HCT116 (cell line): ENCODE measurements at regions not wholly inside any gene's neighbourhood (a gene's known extent, or its start where the extent isn't known, plus 50 kb on each side); places are given as distances from the start of the nearest gene placed in this dataset.

Experiments used
- ATAC-seq: fragments of 200-7000 bp; cut with Tn5 transposase; 2 replicates; pipeline ENCODE4 v1.9.1; 2020; ENCODE audit warnings: mild to moderate bottlenecking, moderate library complexity
- BruUV-seq: library from RNA; stranded (reverse); fragments of 400-500 nt; replicated peaks from 2 replicates; lab custom pipeline; 2021; lab: Mats Ljungman, UMichigan
- CTCF ChIA-PET: fragments of 300-600 bp; sonication (Branson Sonifier 250); formaldehyde crosslinking; loops from one replicate; lab custom pipeline; 2021; ENCODE audit warnings: antibody characterized with exemption; lab: Charles Lee
- POLR2A ChIA-PET: fragments of 300-600, 350-600 bp; sonication (Branson Sonifier 250); formaldehyde crosslinking; loops from one replicate; lab custom pipeline; 2021; ENCODE audit warnings: antibody characterized with exemption; lab: Charles Lee
- RAD21 ChIA-PET, 2 experiments: fragments of 300-600 bp; sonication (Branson Sonifier 250); formaldehyde crosslinking; loops; one replicate each; lab custom pipeline; 2023; ENCODE audit warnings: low total read pairs in 2 of 2; ENCODE audit not compliant: uncharacterized antibody in 2 of 2, unreplicated experiment in 2 of 2, low non-redundant PET in 1 of 2; lab: Charles Lee
- DNase-seq: peaks from one replicate; pipeline ENCODE4 v3.0.0-alpha.2; 2010; ENCODE audit warnings: low read depth, low spot score
- H2AFZ ChIP-seq: fragments of 200-600 bp; shearing (Covaris generic), sonication (generic); 2 replicates; pipeline ENCODE4 v1.6.1; 2017; ENCODE audit warnings: low read depth, mixed run types, mixed read lengths, antibody characterized with exemption, low read length; ENCODE audit not compliant: poor library complexity, severe bottlenecking
- H3K27ac ChIP-seq: 2 replicates; pipeline ENCODE4 v1.5.1; 2012; ENCODE audit warnings: low read depth, low read length
- H3K27me3 ChIP-seq: fragments of 200-600 bp; sonication (generic); 2 replicates; pipeline ENCODE4 v1.6.1; 2016; ENCODE audit warnings: mixed run types, low read length, mixed read lengths; ENCODE audit not compliant: insufficient read depth
- H3K36me3 ChIP-seq, 2 experiments: fragments of 200-500 bp in 1 of 2; fragments of 200-600 bp in 1 of 2; sonication (Bioruptor generic) in 1 of 2; sonication (generic) in 1 of 2; 2 replicates each; pipeline versions ENCODE4 v1.5.1 to v1.6.1; 2014 to 2016; ENCODE audit warnings: low read length in 2 of 2, inconsistent platforms in 1 of 2, mixed read lengths in 1 of 2, mixed run types in 1 of 2; ENCODE audit not compliant: insufficient read depth in 2 of 2, control insufficient read depth in 1 of 2
- H3K4me1 ChIP-seq, 2 experiments: fragments of 200-600 bp in 1 of 2; sonication (generic) in 1 of 2; 2 replicates each; pipeline versions ENCODE4 v1.5.1 to v1.6.1; 2012 to 2017; ENCODE audit warnings: low read length in 2 of 2, inconsistent platforms in 1 of 2, mild to moderate bottlenecking in 1 of 2, mixed read lengths in 1 of 2, mixed run types in 1 of 2, moderate library complexity in 1 of 2; ENCODE audit not compliant: insufficient read depth in 2 of 2, control insufficient read depth in 1 of 2
- H3K4me2 ChIP-seq: fragments of 200-600 bp; sonication (generic); 2 replicates; pipeline ENCODE4 v1.6.1; 2017; ENCODE audit warnings: mixed run types, low read length, mixed read lengths
- H3K4me3 ChIP-seq, 2 experiments: fragments of 200-600 bp in 1 of 2; sonication (generic) in 1 of 2; replicated peaks in 1 of 2; 2 replicates each; pipeline ENCODE4 v1.5.1; 2011 to 2016; ENCODE audit warnings: low read length in 2 of 2, control low read depth in 1 of 2, low read depth in 1 of 2, mild to moderate bottlenecking in 1 of 2, mixed read lengths in 1 of 2, mixed run types in 1 of 2
- H3K79me2 ChIP-seq: fragments of 200-600 bp; sonication (generic); 2 replicates; pipeline ENCODE4 v1.6.1; 2017; ENCODE audit warnings: mild to moderate bottlenecking, mixed run types, low read length, moderate library complexity, mixed read lengths; ENCODE audit not compliant: insufficient read depth
- H3K9ac ChIP-seq: fragments of 200-600 bp; sonication (generic); 2 replicates; pipeline ENCODE4 v1.6.1; 2016; ENCODE audit warnings: low read length, mixed read lengths
- H3K9me2 ChIP-seq: fragments of 200-600 bp; sonication (generic), shearing (Covaris generic); 2 replicates; pipeline ENCODE4 v1.6.1; 2017; ENCODE audit warnings: mixed run types, mild to moderate bottlenecking, moderate library complexity; ENCODE audit not compliant: insufficient read depth
- H3K9me3 ChIP-seq, 2 experiments: fragments of 200-500 bp in 1 of 2; fragments of 200-600 bp in 1 of 2; sonication (Bioruptor generic) in 1 of 2; sonication (generic) in 1 of 2; 2 replicates each; pipeline ENCODE4 v1.6.1; 2014 to 2017; ENCODE audit warnings: low read length in 2 of 2, mixed read lengths in 2 of 2, inconsistent platforms in 1 of 2, low read depth in 1 of 2, mild to moderate bottlenecking in 1 of 2, mixed run types in 1 of 2, moderate library complexity in 1 of 2; ENCODE audit not compliant: control insufficient read depth in 1 of 2, insufficient read depth in 1 of 2
- H4K20me1 ChIP-seq: fragments of 200-600 bp; sonication (generic), shearing (Covaris generic); 2 replicates; pipeline ENCODE4 v1.6.1; 2017; ENCODE audit warnings: mixed run types, mild to moderate bottlenecking, moderate library complexity; ENCODE audit not compliant: insufficient read depth
- CEBPB ChIP-seq: IDR thresholded peaks from 2 replicates; pipeline ENCODE4 v1.6.1; 2012; ENCODE audit warnings: low read depth
- CTCF ChIP-seq, 3 experiments: fragments of 200-600 bp in 1 of 3; sonication (generic) in 1 of 3; IDR thresholded peaks in 2 of 3; conservative IDR thresholded peaks in 1 of 3; 2 replicates each; pipeline ENCODE4 v1.5.1; 2012 to 2017; ENCODE audit warnings: low read depth in 2 of 3, low read length in 2 of 3, antibody characterized with exemption in 1 of 3, borderline replicate concordance in 1 of 3, control low read depth in 1 of 3, mild to moderate bottlenecking in 1 of 3, mixed read lengths in 1 of 3, mixed run types in 1 of 3, moderate library complexity in 1 of 3; ENCODE audit not compliant: insufficient read depth in 1 of 3
- EGR1 ChIP-seq: IDR thresholded peaks from 2 replicates; pipeline ENCODE4 v1.6.1; 2012; ENCODE audit warnings: low read depth
- ELF1 ChIP-seq: IDR thresholded peaks from 2 replicates; pipeline ENCODE4 v1.6.1; 2012; ENCODE audit warnings: low read depth, borderline replicate concordance
- FOSL1 ChIP-seq: IDR thresholded peaks from 2 replicates; pipeline ENCODE4 v1.6.1; 2012; ENCODE audit warnings: low read depth
- RAD21 ChIP-seq: IDR thresholded peaks from 2 replicates; pipeline ENCODE4 v1.6.1; 2012; ENCODE audit warnings: low read depth, mild to moderate bottlenecking
- REST ChIP-seq: IDR thresholded peaks from 2 replicates; pipeline ENCODE4 v1.6.1; 2012; ENCODE audit warnings: low read depth
- SIN3A ChIP-seq: IDR thresholded peaks from 2 replicates; pipeline ENCODE4 v1.6.1; 2012; ENCODE audit warnings: low read depth
- SP1 ChIP-seq: IDR thresholded peaks from 2 replicates; pipeline ENCODE4 v1.6.1; 2012; ENCODE audit warnings: low read depth
- intact Hi-C: fragments of 100-400 bp; cut with micrococcal nuclease; formaldehyde crosslinking; loops from 2 replicates; pipeline ENCODE4 v1.10.0; 2022
- TF ChIP-seq, protein P1 (sequence below): IDR thresholded peaks from 2 replicates; pipeline ENCODE4 v1.6.1; 2012
- TF ChIP-seq, protein P2 (sequence below): IDR thresholded peaks from 2 replicates; pipeline ENCODE4 v1.6.1; 2011; ENCODE audit warnings: mild to moderate bottlenecking, low read length, moderate library complexity; ENCODE audit not compliant: insufficient replicate concordance; ENCODE audit errors: extremely low read depth

DNA sequence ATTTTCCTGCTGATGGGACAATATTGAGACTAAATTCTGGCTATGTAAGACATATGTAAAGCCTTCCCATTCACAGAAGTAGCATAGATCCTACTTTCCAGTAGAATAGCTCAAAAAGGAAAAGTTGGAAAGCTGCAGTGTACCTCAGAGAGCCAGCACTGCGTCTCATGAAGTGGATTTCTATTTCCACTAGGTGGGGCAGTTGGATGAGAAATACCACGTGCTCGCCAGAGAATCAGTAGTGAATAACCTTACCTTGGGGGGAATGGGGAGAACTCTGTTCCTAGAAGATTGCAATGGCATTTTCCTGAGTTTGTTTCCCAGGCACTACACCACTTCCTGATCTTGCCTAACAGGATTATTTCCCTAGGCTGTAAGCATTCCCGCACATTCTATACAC is 907.1 kb downstream of the FSTL5 start:
- POLR2A ChIA-PET, result no interaction called here
- H3K36me3 ChIP-seq, result no peaks in the 10 kb centered on the region
- H3K27me3 ChIP-seq, result no peaks in the 10 kb centered on the region
- no peak overlapping the region for H3K9ac ChIP-seq
- no peaks in the 10 kb centered on the region for H3K9me2 ChIP-seq
- H3K79me2 ChIP-seq, result no peaks in the 10 kb centered on the region
- no peak overlapping the region for H3K4me3 ChIP-seq
- BruUV-seq, result no TSS peak
- H3K9me3 ChIP-seq, result peaks cover 8 to 12% of the 10 kb centered on the region in 2 experiments; a peak in 3 of 4 replicates
- no peak overlapping the region for H3K4me2 ChIP-seq
- intact Hi-C loops, result loop anchor here (5.0 to 10.0 kb wide), 3 partner anchors 908 to 1312 kb away; partner anchors contain the start of gene FSTL5
- TF ChIP-seq, protein P1, sequence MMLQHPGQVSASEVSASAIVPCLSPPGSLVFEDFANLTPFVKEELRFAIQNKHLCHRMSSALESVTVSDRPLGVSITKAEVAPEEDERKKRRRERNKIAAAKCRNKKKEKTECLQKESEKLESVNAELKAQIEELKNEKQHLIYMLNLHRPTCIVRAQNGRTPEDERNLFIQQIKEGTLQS, result no peak
- TF ChIP-seq CEBPB (no peak), RAD21 (peak; percentile 43), REST (no peak), FOSL1 (no peak), ELF1 (no peak), CTCF (IDR thresholded peaks at IDR 0.05 in 2 of 3, conservative IDR thresholded peaks at IDR 0.05 in 1 of 3; ENCODE audit: borderline replicate concordance in 1 of 3, insufficient read depth in 1 of 3, low read depth in 2 of 3, low read length in 2 of 3) (peak in 2 of 3 experiments; percentile 32 to 49; a peak in 4 of 6 replicates), SP1 (no peak), SIN3A (no peak), EGR1 (no peak)
- TF ChIP-seq, protein P2, sequence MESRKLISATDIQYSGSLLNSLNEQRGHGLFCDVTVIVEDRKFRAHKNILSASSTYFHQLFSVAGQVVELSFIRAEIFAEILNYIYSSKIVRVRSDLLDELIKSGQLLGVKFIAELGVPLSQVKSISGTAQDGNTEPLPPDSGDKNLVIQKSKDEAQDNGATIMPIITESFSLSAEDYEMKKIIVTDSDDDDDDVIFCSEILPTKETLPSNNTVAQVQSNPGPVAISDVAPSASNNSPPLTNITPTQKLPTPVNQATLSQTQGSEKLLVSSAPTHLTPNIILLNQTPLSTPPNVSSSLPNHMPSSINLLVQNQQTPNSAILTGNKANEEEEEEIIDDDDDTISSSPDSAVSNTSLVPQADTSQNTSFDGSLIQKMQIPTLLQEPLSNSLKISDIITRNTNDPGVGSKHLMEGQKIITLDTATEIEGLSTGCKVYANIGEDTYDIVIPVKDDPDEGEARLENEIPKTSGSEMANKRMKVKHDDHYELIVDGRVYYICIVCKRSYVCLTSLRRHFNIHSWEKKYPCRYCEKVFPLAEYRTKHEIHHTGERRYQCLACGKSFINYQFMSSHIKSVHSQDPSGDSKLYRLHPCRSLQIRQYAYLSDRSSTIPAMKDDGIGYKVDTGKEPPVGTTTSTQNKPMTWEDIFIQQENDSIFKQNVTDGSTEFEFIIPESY, result no peak
- H3K4me1 ChIP-seq, result no peaks in the 10 kb centered on the region
- ATAC-seq (peak; percentile 63), DNase-seq (peak; percentile 7)
- RAD21 ChIA-PET, result no interaction called here
- no peak overlapping the region for H3K27ac ChIP-seq
- CTCF ChIA-PET, result interaction anchor here (0.8 kb wide), 1 partner anchor 1205 kb away, joined by 4 read pairs; no protein-coding TSS in a partner anchor
- no peaks in the 10 kb centered on the region for H4K20me1 ChIP-seq
- H2AFZ ChIP-seq, result no peak overlapping the region
